ENCODE measurements at regions not wholly inside any gene's neighbourhood (a gene's known extent, or its start where the extent isn't known, plus 50 kb on each side); places are given as distances from the start of the nearest gene placed in this dataset.

- TF ChIP-seq NBN (IDR thresholded peaks at IDR 0.05; ENCODE audit: low read depth) (no peak), POLR2AphosphoS5 (IDR thresholded peaks at IDR 0.05; ENCODE audit: control insufficient read depth, insufficient read depth, low read depth, low read length) (no peak), MXD1 (CRISPR knock-in tag; IDR thresholded peaks at IDR 0.05; ENCODE audit: borderline replicate concordance, poor library complexity, severe bottlenecking) (no peak), MXI1 (IDR thresholded peaks at IDR 0.05; ENCODE audit: low read depth, low read length) (no peak), ZNF143 (CRISPR knock-in tag; IDR thresholded peaks at IDR 0.05) (no peak)
- TF ChIP-seq, protein P1, sequence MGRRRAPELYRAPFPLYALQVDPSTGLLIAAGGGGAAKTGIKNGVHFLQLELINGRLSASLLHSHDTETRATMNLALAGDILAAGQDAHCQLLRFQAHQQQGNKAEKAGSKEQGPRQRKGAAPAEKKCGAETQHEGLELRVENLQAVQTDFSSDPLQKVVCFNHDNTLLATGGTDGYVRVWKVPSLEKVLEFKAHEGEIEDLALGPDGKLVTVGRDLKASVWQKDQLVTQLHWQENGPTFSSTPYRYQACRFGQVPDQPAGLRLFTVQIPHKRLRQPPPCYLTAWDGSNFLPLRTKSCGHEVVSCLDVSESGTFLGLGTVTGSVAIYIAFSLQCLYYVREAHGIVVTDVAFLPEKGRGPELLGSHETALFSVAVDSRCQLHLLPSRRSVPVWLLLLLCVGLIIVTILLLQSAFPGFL (CRISPR knock-in tag; IDR thresholded peaks at IDR 0.05) = no peak
- TF ChIP-seq, protein P2, sequence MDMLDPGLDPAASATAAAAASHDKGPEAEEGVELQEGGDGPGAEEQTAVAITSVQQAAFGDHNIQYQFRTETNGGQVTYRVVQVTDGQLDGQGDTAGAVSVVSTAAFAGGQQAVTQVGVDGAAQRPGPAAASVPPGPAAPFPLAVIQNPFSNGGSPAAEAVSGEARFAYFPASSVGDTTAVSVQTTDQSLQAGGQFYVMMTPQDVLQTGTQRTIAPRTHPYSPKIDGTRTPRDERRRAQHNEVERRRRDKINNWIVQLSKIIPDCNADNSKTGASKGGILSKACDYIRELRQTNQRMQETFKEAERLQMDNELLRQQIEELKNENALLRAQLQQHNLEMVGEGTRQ (CRISPR knock-in tag; IDR thresholded peaks at IDR 0.05) = no peak
- TF ChIP-seq, protein P3, sequence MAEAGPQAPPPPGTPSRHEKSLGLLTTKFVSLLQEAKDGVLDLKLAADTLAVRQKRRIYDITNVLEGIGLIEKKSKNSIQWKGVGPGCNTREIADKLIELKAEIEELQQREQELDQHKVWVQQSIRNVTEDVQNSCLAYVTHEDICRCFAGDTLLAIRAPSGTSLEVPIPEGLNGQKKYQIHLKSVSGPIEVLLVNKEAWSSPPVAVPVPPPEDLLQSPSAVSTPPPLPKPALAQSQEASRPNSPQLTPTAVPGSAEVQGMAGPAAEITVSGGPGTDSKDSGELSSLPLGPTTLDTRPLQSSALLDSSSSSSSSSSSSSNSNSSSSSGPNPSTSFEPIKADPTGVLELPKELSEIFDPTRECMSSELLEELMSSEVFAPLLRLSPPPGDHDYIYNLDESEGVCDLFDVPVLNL (CRISPR knock-in tag; IDR thresholded peaks at IDR 0.05; ENCODE audit: low read depth) = no peak
These were observed 53.3 kb upstream of the DACT2 start for GRCh38 chr6:168372889-168373288.
